LNCaP clone FGC (cell line): ENCODE measurements at regions not wholly inside any gene's neighbourhood (a gene's known extent, or its start where the extent isn't known, plus 50 kb on each side); places are given as distances from the start of the nearest gene placed in this dataset.

Experiments used
- DNase-seq: peaks from one replicate; pipeline ENCODE4 v3.0.0-alpha.2; 2011; ENCODE audit warnings: low read depth
- H3K4me3 ChIP-seq: 2 replicates; pipeline ENCODE4 v1.5.1; 2011; ENCODE audit warnings: mild to moderate bottlenecking, low read depth, low read length, control low read depth
- TF ChIP-seq, protein P1 (sequence below): IDR thresholded peaks from 2 replicates; pipeline ENCODE4 v1.5.1; 2012; ENCODE audit warnings: mild to moderate bottlenecking; ENCODE audit not compliant: control insufficient read depth, insufficient read depth; ENCODE audit errors: extremely low read depth

DNA sequence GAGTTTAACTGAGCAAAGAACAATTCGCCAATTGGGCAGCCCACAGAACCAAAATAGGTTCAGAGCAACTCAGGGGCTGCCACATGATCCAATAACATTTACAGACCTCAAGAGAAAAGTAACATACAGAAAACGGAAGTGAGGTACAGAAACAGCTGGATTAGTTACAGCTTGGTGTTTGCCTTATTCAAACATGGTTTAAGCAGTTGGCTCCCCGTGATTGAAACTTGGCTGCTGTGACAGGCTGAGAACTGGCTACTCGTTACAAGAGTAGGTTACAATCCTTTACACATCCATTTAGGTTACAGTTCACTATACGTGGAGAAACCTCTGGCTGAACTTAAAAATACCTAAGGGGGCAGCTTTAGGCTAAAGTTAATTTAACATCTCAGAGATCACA lies 673.1 kb upstream of the PHF14 start:
- H3K4me3 ChIP-seq: no peak overlapping the region
- TF ChIP-seq, protein P1, sequence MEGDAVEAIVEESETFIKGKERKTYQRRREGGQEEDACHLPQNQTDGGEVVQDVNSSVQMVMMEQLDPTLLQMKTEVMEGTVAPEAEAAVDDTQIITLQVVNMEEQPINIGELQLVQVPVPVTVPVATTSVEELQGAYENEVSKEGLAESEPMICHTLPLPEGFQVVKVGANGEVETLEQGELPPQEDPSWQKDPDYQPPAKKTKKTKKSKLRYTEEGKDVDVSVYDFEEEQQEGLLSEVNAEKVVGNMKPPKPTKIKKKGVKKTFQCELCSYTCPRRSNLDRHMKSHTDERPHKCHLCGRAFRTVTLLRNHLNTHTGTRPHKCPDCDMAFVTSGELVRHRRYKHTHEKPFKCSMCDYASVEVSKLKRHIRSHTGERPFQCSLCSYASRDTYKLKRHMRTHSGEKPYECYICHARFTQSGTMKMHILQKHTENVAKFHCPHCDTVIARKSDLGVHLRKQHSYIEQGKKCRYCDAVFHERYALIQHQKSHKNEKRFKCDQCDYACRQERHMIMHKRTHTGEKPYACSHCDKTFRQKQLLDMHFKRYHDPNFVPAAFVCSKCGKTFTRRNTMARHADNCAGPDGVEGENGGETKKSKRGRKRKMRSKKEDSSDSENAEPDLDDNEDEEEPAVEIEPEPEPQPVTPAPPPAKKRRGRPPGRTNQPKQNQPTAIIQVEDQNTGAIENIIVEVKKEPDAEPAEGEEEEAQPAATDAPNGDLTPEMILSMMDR: no peak
- no peak for DNase-seq

DNA sequence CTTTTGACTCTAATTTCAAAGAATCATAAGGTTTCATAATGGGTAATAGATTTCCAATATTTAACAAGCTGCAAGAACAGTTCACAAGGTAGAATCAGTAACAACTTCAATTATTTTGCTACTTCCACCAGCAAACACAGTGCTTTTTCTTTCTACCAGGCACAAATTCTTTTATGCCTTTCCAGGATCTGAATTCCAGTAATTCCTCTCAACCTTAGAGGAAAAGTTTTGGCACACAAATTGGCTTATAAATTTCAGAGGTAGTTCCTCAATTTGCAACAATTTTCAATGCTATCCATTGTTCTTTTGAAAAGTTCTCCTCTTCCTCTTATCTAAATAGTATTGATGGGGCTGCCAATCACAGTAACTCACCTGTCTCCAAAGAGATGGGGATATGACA lies 665.4 kb upstream of the PHF14 start:
- H3K4me3 ChIP-seq: no peak overlapping the region
- DNase-seq: no peak
- TF ChIP-seq, protein P1: no peak

DNA sequence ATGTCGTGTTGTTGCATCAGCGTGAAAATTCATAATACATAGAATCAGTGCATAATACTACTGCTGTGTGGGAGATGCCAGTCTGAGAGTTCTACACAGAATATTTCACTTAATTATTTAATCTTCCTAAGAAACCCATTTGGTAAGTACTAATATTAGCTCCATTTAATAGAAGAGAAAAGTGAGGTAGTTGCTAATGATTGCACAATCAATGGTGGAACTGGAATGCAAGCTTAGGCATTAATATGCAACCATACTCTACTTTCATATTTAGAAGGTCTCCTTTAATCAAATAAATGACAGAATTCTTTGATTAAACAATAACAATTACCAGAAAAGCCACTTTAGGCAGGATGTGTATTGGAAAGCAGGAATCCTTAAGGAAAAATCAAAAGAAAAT lies 660.7 kb upstream of the PHF14 start:
- TF ChIP-seq, protein P1: no peak
- DNase-seq: no peak
- no peak overlapping the region for H3K4me3 ChIP-seq

DNA sequence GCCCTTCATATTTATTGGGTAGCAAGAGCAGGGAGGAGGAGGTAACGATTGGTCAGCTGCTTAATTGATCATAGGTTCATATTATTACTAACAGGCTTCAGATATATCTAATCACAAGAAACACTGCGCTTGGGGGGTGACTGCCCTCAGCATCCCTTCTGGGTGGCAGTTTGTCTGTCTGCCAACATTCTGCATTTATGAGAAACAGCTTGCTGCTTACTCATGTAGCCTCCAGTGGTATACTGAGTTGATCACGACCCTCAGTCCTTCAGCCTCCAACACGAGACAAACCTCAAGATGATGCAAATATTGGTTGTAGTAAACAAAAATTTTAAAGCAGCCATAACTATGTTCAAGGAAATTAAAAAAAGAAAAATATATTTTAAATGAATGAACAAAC lies 657.8 kb upstream of the PHF14 start:
- DNase-seq: no peak
- no peak overlapping the region for H3K4me3 ChIP-seq
- TF ChIP-seq, protein P1: no peak

DNA sequence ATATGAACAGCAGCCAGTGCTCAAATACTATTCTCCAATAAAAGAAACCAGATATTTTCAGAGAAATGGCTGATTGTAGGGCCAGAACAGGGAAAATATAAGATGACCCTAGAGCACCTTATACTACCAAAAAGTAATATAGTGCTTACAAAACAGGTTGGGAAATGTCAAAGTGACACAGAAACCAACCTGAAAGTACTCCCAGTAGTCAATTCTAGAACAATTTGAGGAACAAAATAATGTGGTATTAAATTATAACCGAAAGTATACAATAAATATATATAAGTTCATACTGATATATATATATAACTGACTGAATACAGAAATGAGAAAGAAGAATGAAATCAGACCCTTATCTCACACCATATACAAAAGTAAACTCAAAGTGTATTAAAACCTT lies 657.2 kb upstream of the PHF14 start:
- TF ChIP-seq, protein P1: no peak
- no peak overlapping the region for H3K4me3 ChIP-seq
- no peak for DNase-seq

DNA sequence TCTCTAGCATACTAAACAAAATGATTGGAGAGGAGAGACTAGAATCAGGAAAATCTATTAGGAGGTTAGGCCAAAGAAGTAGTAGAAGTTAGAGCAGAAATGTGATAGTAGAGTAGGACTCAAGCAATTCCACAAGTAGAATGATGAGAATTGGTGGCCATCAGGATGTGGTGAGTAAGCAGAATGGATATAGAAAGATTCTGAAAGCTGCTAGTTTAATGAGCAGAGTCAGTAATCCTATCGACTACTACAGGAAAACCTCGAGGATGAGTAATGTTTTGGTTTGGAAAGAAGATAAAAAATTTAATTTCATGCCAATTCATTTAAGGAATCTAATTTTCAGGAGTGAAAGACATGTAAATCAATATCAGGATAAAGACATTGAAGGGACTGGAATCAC lies 648.3 kb upstream of the PHF14 start:
- TF ChIP-seq, protein P1: no peak
- H3K4me3 ChIP-seq: no peak overlapping the region
- DNase-seq: no peak

DNA sequence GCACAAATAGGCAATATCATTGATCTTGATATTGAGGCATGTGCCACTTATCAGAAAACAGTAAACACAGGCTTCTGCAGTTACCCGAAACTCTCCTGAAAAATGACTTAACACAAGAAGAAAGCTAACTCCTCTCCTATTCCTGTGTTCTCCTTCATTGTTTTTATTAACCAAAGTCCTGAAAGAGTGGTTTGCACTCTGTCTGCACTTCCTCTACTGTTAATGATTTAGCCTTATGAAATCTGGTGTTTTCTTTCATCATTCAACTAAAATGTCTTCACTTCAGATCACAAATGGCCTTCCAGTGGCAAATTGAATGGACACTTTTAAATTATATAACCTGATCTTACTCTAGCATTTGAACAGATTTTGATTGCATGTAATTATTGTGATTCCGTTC lies 630.6 kb upstream of the PHF14 start:
- H3K4me3 ChIP-seq: no peak overlapping the region
- no peak for DNase-seq
- TF ChIP-seq, protein P1: no peak
